SK-N-SH (cell line): ENCODE measurements at regions not wholly inside any gene's neighbourhood (a gene's known extent, or its start where the extent isn't known, plus 50 kb on each side); places are given as distances from the start of the nearest gene placed in this dataset.

Experiments
- CTCF ChIA-PET: fragments of 300-600, 350-600 bp; formaldehyde crosslinking; extraction: SDS; loops from one replicate; lab custom pipeline; 2021; lab: Yijun Ruan, JAX
- POLR2A ChIA-PET: fragments of 350-600 bp; sonication (Branson Sonifier 250); formaldehyde crosslinking; extraction: SDS; loops from one replicate; lab custom pipeline; 2020; ENCODE audit warnings: antibody characterized with exemption, inconsistent platforms; lab: Yijun Ruan, JAX
- DNase-seq: peaks from one replicate; pipeline ENCODE4 v3.0.0; 2012
- H2AFZ ChIP-seq: fragments of 200-600 bp; sonication (generic); 2 replicates; pipeline ENCODE4 v1.8.1; 2016; ENCODE audit warnings: antibody characterized with exemption, mild to moderate bottlenecking, low read depth
- H3F3A ChIP-seq: fragments of 200-600 bp; sonication (generic); replicated peaks from 2 replicates; pipeline ENCODE3; 2016; ENCODE audit warnings: antibody characterized with exemption, mild to moderate bottlenecking; ENCODE audit not compliant: insufficient read depth
- H3K27ac ChIP-seq, 2 experiments: fragments of 200-500 bp in 1 of 2; fragments of 200-600 bp in 1 of 2; sonication (Bioruptor generic) in 1 of 2; sonication (generic), shearing (Covaris generic) in 1 of 2; 2 replicates each; pipeline versions ENCODE4 v1.5.1 to v1.6.1; 2014 to 2016; ENCODE audit warnings: low read depth in 2 of 2, inconsistent platforms in 1 of 2, low read length in 1 of 2, mild to moderate bottlenecking in 1 of 2, mixed read lengths in 1 of 2
- H3K27me3 ChIP-seq: fragments of 200-600 bp; sonication (generic), shearing (Covaris generic); 2 replicates; pipeline ENCODE4 v1.6.1; 2016; ENCODE audit warnings: mixed run types; ENCODE audit not compliant: insufficient read depth
- H3K36me3 ChIP-seq, 2 experiments: fragments of 200-500 bp in 1 of 2; fragments of 200-600 bp in 1 of 2; sonication (Bioruptor generic) in 1 of 2; sonication (generic) in 1 of 2; replicated peaks in 1 of 2; 2 replicates each; pipeline versions ENCODE3 to v1.5.1; 2014 to 2016; ENCODE audit warnings: low read length in 1 of 2, mild to moderate bottlenecking in 1 of 2; ENCODE audit not compliant: insufficient read depth in 2 of 2, control insufficient read depth in 1 of 2
- H3K4me1 ChIP-seq, 2 experiments: fragments of 200-500 bp in 1 of 2; fragments of 200-600 bp in 1 of 2; sonication (Bioruptor generic) in 1 of 2; sonication (generic), shearing (Covaris generic) in 1 of 2; 2 replicates each; pipeline versions ENCODE4 v1.5.1 to v1.6.1; 2014 to 2016; ENCODE audit warnings: low read depth in 1 of 2, low read length in 1 of 2, mixed run types in 1 of 2; ENCODE audit not compliant: insufficient read depth in 2 of 2, control insufficient read depth in 1 of 2
- H3K4me2 ChIP-seq: fragments of 200-600 bp; sonication (generic), shearing (Covaris generic); 2 replicates; pipeline ENCODE4 v1.6.1; 2017; ENCODE audit warnings: mixed run types
- H3K4me3 ChIP-seq, 2 experiments: fragments of 200-500 bp in 1 of 2; fragments of 200-600 bp in 1 of 2; sonication (Bioruptor generic) in 1 of 2; sonication (generic), shearing (Covaris generic) in 1 of 2; 2 replicates each; pipeline versions ENCODE4 v1.5.1 to v1.8.1; 2014 to 2016; ENCODE audit warnings: low read depth in 2 of 2, inconsistent platforms in 1 of 2, low read length in 1 of 2, mild to moderate bottlenecking in 1 of 2, mixed read lengths in 1 of 2, moderate library complexity in 1 of 2
- H3K79me2 ChIP-seq: fragments of 200-600 bp; sonication (generic); 2 replicates; pipeline ENCODE4 v1.8.1; 2017; ENCODE audit warnings: mild to moderate bottlenecking; ENCODE audit not compliant: insufficient read depth
- H3K9ac ChIP-seq: fragments of 200-600 bp; sonication (generic); 2 replicates; pipeline ENCODE4 v1.6.1; 2017; ENCODE audit warnings: mixed run types
- H3K9me2 ChIP-seq: fragments of 200-600 bp; sonication (generic); 2 replicates; pipeline ENCODE4 v1.6.1; 2017; ENCODE audit warnings: mixed run types
- H3K9me3 ChIP-seq: fragments of 200-600 bp; sonication (generic); 2 replicates; pipeline ENCODE4 v1.6.1; 2017; ENCODE audit warnings: mixed run types, mild to moderate bottlenecking, moderate library complexity
- H4K20me1 ChIP-seq: fragments of 200-600 bp; sonication (generic); 2 replicates; pipeline ENCODE4 v1.6.1; 2017; ENCODE audit warnings: mild to moderate bottlenecking, mixed run types; ENCODE audit not compliant: insufficient read depth
- EP300 ChIP-seq, 2 experiments: IDR thresholded peaks; 2 replicates each; pipeline versions ENCODE4 v1.4.0 to v1.6.1; 2012; ENCODE audit warnings: borderline replicate concordance in 1 of 2, low read depth in 1 of 2, low read length in 1 of 2
- EZH2phosphoT487 ChIP-seq: fragments of 200-600 bp; sonication (generic); IDR thresholded peaks from 2 replicates; pipeline ENCODE4 v1.6.1; 2017; ENCODE audit warnings: low read depth, mixed run types, mild to moderate bottlenecking, antibody characterized with exemption, moderate library complexity, borderline replicate concordance
- FOSL2 ChIP-seq: IDR thresholded peaks from 2 replicates; pipeline ENCODE4 v1.4.0; 2012; ENCODE audit warnings: low read depth, mild to moderate bottlenecking, moderate library complexity, borderline replicate concordance
- FOXJ3 ChIP-seq: sonication (generic); formaldehyde crosslinking; IDR thresholded peaks from 2 replicates; pipeline ENCODE4 v1.5.1; 2020; ENCODE audit warnings: mild to moderate bottlenecking, missing genetic modification reagents
- RCOR1 ChIP-seq: fragments of 150-350 bp; IDR thresholded peaks from 2 replicates; pipeline ENCODE4 v1.6.1; 2017; ENCODE audit warnings: antibody characterized with exemption, low read length
- REST ChIP-seq: IDR thresholded peaks from 2 replicates; pipeline ENCODE4 v1.6.1; 2012; ENCODE audit warnings: mild to moderate bottlenecking, low read depth, low read length, moderate library complexity
- RXRA ChIP-seq: IDR thresholded peaks from 2 replicates; pipeline ENCODE4 v1.4.0; 2012; ENCODE audit warnings: low read depth, mild to moderate bottlenecking, borderline replicate concordance
- SMC3 ChIP-seq: IDR thresholded peaks from 2 replicates; pipeline ENCODE4 v1.6.1; 2012; ENCODE audit warnings: low read depth, low read length, improper control_type of control experiment
- TAF1 ChIP-seq: IDR thresholded peaks from 2 replicates; pipeline ENCODE4 v1.6.1; 2012; ENCODE audit warnings: low read depth, mild to moderate bottlenecking, low read length, moderate library complexity, borderline replicate concordance
- USF1 ChIP-seq: IDR thresholded peaks from 2 replicates; pipeline ENCODE4 v1.4.0; 2012; ENCODE audit warnings: low read depth, borderline replicate concordance
- USF2 ChIP-seq: fragments of 150-350 bp; IDR thresholded peaks from 2 replicates; pipeline ENCODE4 v1.6.1; 2017; ENCODE audit warnings: antibody characterized with exemption, low read length, low read depth, borderline replicate concordance
- WGBS: methylation state at CpG from one replicate; pipeline ENCODE4 v1.1.6; 2017; ENCODE audit warnings: low lambda C conversion rate; 5-methylcytosine and 5-hydroxymethylcytosine counted together
- TF ChIP-seq, protein P1 (sequence below): fragments of 200-600 bp; sonication (generic); IDR thresholded peaks from 2 replicates; pipeline ENCODE4 v1.6.1; 2017; ENCODE audit warnings: antibody characterized with exemption, mild to moderate bottlenecking, moderate library complexity

GRCh38 chr6:147849401-147850330, 341.2 kb downstream of the SAMD5 start (continued):
- TF ChIP-seq, protein P1, sequence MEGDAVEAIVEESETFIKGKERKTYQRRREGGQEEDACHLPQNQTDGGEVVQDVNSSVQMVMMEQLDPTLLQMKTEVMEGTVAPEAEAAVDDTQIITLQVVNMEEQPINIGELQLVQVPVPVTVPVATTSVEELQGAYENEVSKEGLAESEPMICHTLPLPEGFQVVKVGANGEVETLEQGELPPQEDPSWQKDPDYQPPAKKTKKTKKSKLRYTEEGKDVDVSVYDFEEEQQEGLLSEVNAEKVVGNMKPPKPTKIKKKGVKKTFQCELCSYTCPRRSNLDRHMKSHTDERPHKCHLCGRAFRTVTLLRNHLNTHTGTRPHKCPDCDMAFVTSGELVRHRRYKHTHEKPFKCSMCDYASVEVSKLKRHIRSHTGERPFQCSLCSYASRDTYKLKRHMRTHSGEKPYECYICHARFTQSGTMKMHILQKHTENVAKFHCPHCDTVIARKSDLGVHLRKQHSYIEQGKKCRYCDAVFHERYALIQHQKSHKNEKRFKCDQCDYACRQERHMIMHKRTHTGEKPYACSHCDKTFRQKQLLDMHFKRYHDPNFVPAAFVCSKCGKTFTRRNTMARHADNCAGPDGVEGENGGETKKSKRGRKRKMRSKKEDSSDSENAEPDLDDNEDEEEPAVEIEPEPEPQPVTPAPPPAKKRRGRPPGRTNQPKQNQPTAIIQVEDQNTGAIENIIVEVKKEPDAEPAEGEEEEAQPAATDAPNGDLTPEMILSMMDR, result no peak
- no peak for TF ChIP-seq EP300 (IDR thresholded peaks at IDR 0.05; ENCODE audit: borderline replicate concordance in 1 of 2, low read depth in 1 of 2, low read length in 1 of 2)
- TF ChIP-seq FOXJ3 (CRISPR knock-in tag), result no peak
- TF ChIP-seq RCOR1, result no peak
- TF ChIP-seq TAF1, result no peak
- TF ChIP-seq EZH2phosphoT487, result no peak
- no peak for TF ChIP-seq REST
- TF ChIP-seq USF1, result no peak
- TF ChIP-seq SMC3, result no peak
- no peak for TF ChIP-seq USF2

DNA sequence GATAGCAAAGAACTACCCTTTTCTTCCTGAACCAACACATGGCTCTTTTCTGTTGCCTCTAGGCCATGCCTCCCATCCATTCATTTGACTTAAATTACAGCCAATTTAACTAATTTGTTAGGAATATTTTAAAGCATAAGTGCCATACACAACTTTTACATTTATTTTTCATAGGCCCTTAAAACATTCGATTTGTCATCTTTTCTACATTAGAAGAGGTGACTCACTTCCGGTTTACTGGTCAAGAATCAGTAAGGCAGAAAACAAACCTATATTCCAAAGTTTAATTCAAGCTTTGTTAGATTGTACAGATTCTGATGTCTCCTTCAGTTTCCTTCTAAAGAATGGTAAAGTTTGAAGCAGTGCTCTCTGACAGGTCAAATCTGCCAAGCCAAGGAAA, 344.3 kb downstream of the SAMD5 start:
- H3K79me2 ChIP-seq, result no peaks in the 10 kb centered on the region
- no peak for TF ChIP-seq RCOR1
- no peak for TF ChIP-seq FOXJ3 (CRISPR knock-in tag)
- TF ChIP-seq FOSL2, result peak; percentile 7; the same call in 1 of the 2 replicates
- TF ChIP-seq RXRA, result no peak
- H3K9ac ChIP-seq, result no peak overlapping the region
- DNase-seq, result no peak
- H3K4me2 ChIP-seq, result no peak overlapping the region
- H3K27me3 ChIP-seq, result no peaks in the 10 kb centered on the region
- no peaks in the 10 kb centered on the region for H3K36me3 ChIP-seq
- H3K9me2 ChIP-seq, result no peaks in the 10 kb centered on the region
- no peaks in the 10 kb centered on the region for H3F3A ChIP-seq
- no peak overlapping the region for H3K4me3 ChIP-seq
- no peak overlapping the region for H3K27ac ChIP-seq
- no peaks in the 10 kb centered on the region; a peak in 1 of 4 replicates for H3K4me1 ChIP-seq
- no peaks in the 10 kb centered on the region for H3K9me3 ChIP-seq
- ChIA-PET CTCF (interaction anchor here (0.6 kb wide), 1 partner anchor 257 kb away, joined by 3 read pairs; no protein-coding TSS in a partner anchor), POLR2A (no interaction called here)
- WGBS, result 3% methylated on average over 2 of the region's 2 CpGs
- H4K20me1 ChIP-seq, result no peaks in the 10 kb centered on the region
- peak overlapping the region; percentile 18; the same call in 1 of the 2 replicates for H2AFZ ChIP-seq
